GM12878 (cell line): ENCODE measurements at regions not wholly inside any gene's neighbourhood (a gene's known extent, or its start where the extent isn't known, plus 50 kb on each side); places are given as distances from the start of the nearest gene placed in this dataset.

Experiments used
- ATAC-seq: fragments of 200-7000 bp; cut with Tn5 transposase; 3 replicates; pipeline ENCODE4 v1.9.1; 2020; ENCODE audit warnings: mild to moderate bottlenecking, moderate library complexity
- BruUV-seq: library from RNA; stranded (reverse); fragments of 400-500 nt; replicated peaks from 2 replicates; lab custom pipeline; 2021; lab: Mats Ljungman, UMichigan
- CTCF ChIA-PET: fragments of 300-600 bp; sonication (Branson Sonifier 250); formaldehyde crosslinking; extraction: SDS; loops from one replicate; lab custom pipeline; 2021; ENCODE audit warnings: inconsistent platforms; lab: Yijun Ruan, JAX
- POLR2A ChIA-PET: fragments of 350-600 bp; formaldehyde crosslinking; extraction: SDS; loops from one replicate; lab custom pipeline; 2021; ENCODE audit warnings: inconsistent platforms; lab: Charles Lee
- RAD21 ChIA-PET: fragments of 300-600 bp; sonication (Branson Sonifier 250); formaldehyde crosslinking; loops from one replicate; lab custom pipeline; 2023; ENCODE audit warnings: antibody characterized with exemption; ENCODE audit not compliant: unreplicated experiment; lab: Charles Lee
- SMC1A ChIA-PET: fragments of 300-600 bp; sonication (Branson Sonifier 250); formaldehyde crosslinking; loops from one replicate; lab custom pipeline; 2023; ENCODE audit not compliant: unreplicated experiment, uncharacterized antibody; lab: Charles Lee
- DNase-seq: peaks from one replicate; pipeline ENCODE4 v3.0.0-alpha.2; 2011; ENCODE audit warnings: low read depth, low spot score
- FAIRE-seq: peaks from 3 replicates; lab custom pipeline; 2011; peaks lifted over from hg19 to GRCh38; lab: Jason Lieb, UNC
- H2AFZ ChIP-seq: 2 replicates; pipeline ENCODE4 v1.6.0; 2011; ENCODE audit warnings: low read depth, low read length, control low read depth; ENCODE audit not compliant: control insufficient read depth
- H3K27ac ChIP-seq: 2 replicates; pipeline ENCODE4 v1.5.1; 2011; ENCODE audit warnings: control low read depth; ENCODE audit not compliant: control insufficient read depth, insufficient read depth
- H3K27me3 ChIP-seq, 2 experiments: replicated peaks in 1 of 2; 2 replicates each; pipeline versions ENCODE4 v1.6.0 to v1.6.1; 2011; ENCODE audit warnings: low read length in 1 of 2; ENCODE audit not compliant: control insufficient read depth in 2 of 2, insufficient read depth in 2 of 2
- H3K36me3 ChIP-seq, 2 experiments: 2 replicates each; pipeline ENCODE4 v1.5.1; 2011; ENCODE audit warnings: low read length in 1 of 2; ENCODE audit not compliant: control insufficient read depth in 2 of 2, insufficient read depth in 2 of 2
- H3K4me1 ChIP-seq: 2 replicates; pipeline ENCODE4 v1.6.1; 2011; ENCODE audit warnings: mild to moderate bottlenecking, low read length, moderate library complexity, mixed read lengths; ENCODE audit not compliant: control insufficient read depth, insufficient read depth
- H3K4me2 ChIP-seq: 2 replicates; pipeline ENCODE4 v1.6.0; 2011; ENCODE audit warnings: control low read depth; ENCODE audit not compliant: control insufficient read depth, insufficient read depth
- H3K4me3 ChIP-seq: fragments of 200-600 bp; sonication (generic); 2 replicates; pipeline ENCODE4 v1.5.1; 2016
- H3K79me2 ChIP-seq: 2 replicates; pipeline ENCODE4 v1.6.0; 2011; ENCODE audit warnings: low read length; ENCODE audit not compliant: control insufficient read depth, insufficient read depth
- H3K9ac ChIP-seq: 2 replicates; pipeline ENCODE4 v1.8.0; 2011; ENCODE audit warnings: low read length, control low read depth, mixed read lengths; ENCODE audit not compliant: control insufficient read depth, insufficient read depth
- H3K9me3 ChIP-seq: replicated peaks from 3 replicates; pipeline ENCODE4 v1.5.1; 2011; ENCODE audit warnings: mild to moderate bottlenecking, low read length; ENCODE audit not compliant: control insufficient read depth, insufficient read depth
- H4K20me1 ChIP-seq: 2 replicates; pipeline ENCODE4 v1.6.0; 2011; ENCODE audit not compliant: control insufficient read depth, insufficient read depth
- BRCA1 ChIP-seq: IDR thresholded peaks from 2 replicates; pipeline ENCODE4 v1.6.1; 2011; ENCODE audit warnings: low read depth, low read length, improper control_type of control experiment
- ESRRA ChIP-seq: IDR thresholded peaks from 2 replicates; pipeline ENCODE4 v1.6.1; 2012; ENCODE audit warnings: mild to moderate bottlenecking, low read length, improper control_type of control experiment
- MTA2 ChIP-seq: fragments of 450-650 bp; IDR thresholded peaks from 2 replicates; pipeline ENCODE4 v1.6.1; 2016; ENCODE audit warnings: low read depth, mild to moderate bottlenecking, moderate library complexity
- SPI1 ChIP-seq: IDR thresholded peaks from 2 replicates; pipeline ENCODE4 v1.6.1; 2011; ENCODE audit warnings: low read depth, mild to moderate bottlenecking, low read length, moderate library complexity, borderline replicate concordance; ENCODE audit not compliant: insufficient read depth
- WRNIP1 ChIP-seq: IDR thresholded peaks from 2 replicates; pipeline ENCODE4 v1.6.1; 2011; ENCODE audit warnings: low read depth, low read length, improper control_type of control experiment, borderline replicate concordance
- ZNF687 ChIP-seq: fragments of 450-650 bp; IDR thresholded peaks from 2 replicates; pipeline ENCODE4 v1.6.1; 2017; ENCODE audit warnings: mild to moderate bottlenecking, moderate library complexity
- WGBS: methylation state at CpG from one replicate; pipeline ENCODE4 v1.1.6; 2016; ENCODE audit warnings: low lambda C conversion rate; ENCODE audit not compliant: insufficient replicate concordance, insufficient coverage; ENCODE audit errors: missing lambda C conversion rate; 5-methylcytosine and 5-hydroxymethylcytosine counted together
- in situ Hi-C: fragments of 300-500 bp; cut with MboI; formaldehyde crosslinking; loops from 9 replicates; pipeline ENCODE4 v1.14.3; 2018; ENCODE audit warnings: mixed read lengths
- intact Hi-C: fragments of 100-400 bp; cut with micrococcal nuclease; formaldehyde crosslinking; loops from one replicate; pipeline ENCODE4 v1.14.2; 2022; ENCODE audit not compliant: unreplicated experiment
- TF ChIP-seq, protein P1 (sequence below): fragments of 150-350 bp; IDR thresholded peaks from 2 replicates; pipeline ENCODE4 v1.6.1; 2016; ENCODE audit warnings: low read depth, low read length
- TF ChIP-seq, protein P2 (sequence below), 3 experiments: IDR thresholded peaks in 2 of 3; conservative IDR thresholded peaks in 1 of 3; 2 replicates each; pipeline ENCODE4 v1.5.1; 2011; ENCODE audit warnings: low read depth in 3 of 3, low read length in 3 of 3, mild to moderate bottlenecking in 3 of 3, control low read depth in 2 of 3, moderate library complexity in 2 of 3, inconsistent platforms in 1 of 3, mixed read lengths in 1 of 3; ENCODE audit not compliant: control insufficient read depth in 2 of 3, insufficient read depth in 1 of 3; ENCODE audit errors: extremely low read depth in 1 of 3

- DNase-seq (no peak), FAIRE-seq (no peak), ATAC-seq (no peak)
- H2AFZ ChIP-seq, result no peak overlapping the region
- H3K4me2 ChIP-seq, result no peak overlapping the region
- BruUV-seq, result no TSS peak
- ChIA-PET SMC1A (no interaction called here), POLR2A (no interaction called here), CTCF (no interaction called here), RAD21 (no interaction called here)
- H3K4me3 ChIP-seq, result no peak overlapping the region
- H3K79me2 ChIP-seq, result no peaks in the 10 kb centered on the region
- no peaks in the 10 kb centered on the region for H3K27me3 ChIP-seq
- no peak overlapping the region for H3K9ac ChIP-seq
- H3K4me1 ChIP-seq, result no peaks in the 10 kb centered on the region
- no peaks in the 10 kb centered on the region for H3K36me3 ChIP-seq
- intact Hi-C loops (loop anchor here (5.0 to 10.0 kb wide), 4 partner anchors 167 to 944 kb away; no protein-coding TSS in a partner anchor), in situ Hi-C loops (no loop called here)
- H3K9me3 ChIP-seq, result no peaks in the 10 kb centered on the region
- TF ChIP-seq SPI1, result no peak
- no peak for TF ChIP-seq ESRRA
- 70% methylated on average over 2 of the region's 2 CpGs for whole genome bisulfite sequencing
- H4K20me1 ChIP-seq, result no peaks in the 10 kb centered on the region
- no peak overlapping the region for H3K27ac ChIP-seq
Measured at GRCh38 chr5:25540628-25541027, 895.9 kb upstream of the CDH10 start.

- FAIRE-seq (no peak), ATAC-seq (no peak), DNase-seq (no peak)
- H3K4me2 ChIP-seq, result no peak overlapping the region
- intact Hi-C loops, result no loop called here
- H3K4me1 ChIP-seq, result no peaks in the 10 kb centered on the region
- H3K4me3 ChIP-seq, result no peak overlapping the region
- ChIA-PET CTCF (no interaction called here), RAD21 (no interaction called here), SMC1A (interaction anchor here (0.6 to 1.4 kb wide), 3 partner anchors 14 to 26 kb away, joined by 3 read pairs; no protein-coding TSS in a partner anchor), POLR2A (no interaction called here)
- in situ Hi-C loops, result no loop called here
- no peaks in the 10 kb centered on the region for H3K79me2 ChIP-seq
- BruUV-seq, result no TSS peak
- no peak overlapping the region for H3K9ac ChIP-seq
- H3K9me3 ChIP-seq, result no peaks in the 10 kb centered on the region
- no peaks in the 10 kb centered on the region for H3K36me3 ChIP-seq
- H2AFZ ChIP-seq, result no peak overlapping the region
- 3% methylated on average over 2 of the region's 2 CpGs for WGBS
- H3K27ac ChIP-seq, result no peak overlapping the region
- no peaks in the 10 kb centered on the region for H3K27me3 ChIP-seq
- no peaks in the 10 kb centered on the region for H4K20me1 ChIP-seq
- TF ChIP-seq, protein P1, sequence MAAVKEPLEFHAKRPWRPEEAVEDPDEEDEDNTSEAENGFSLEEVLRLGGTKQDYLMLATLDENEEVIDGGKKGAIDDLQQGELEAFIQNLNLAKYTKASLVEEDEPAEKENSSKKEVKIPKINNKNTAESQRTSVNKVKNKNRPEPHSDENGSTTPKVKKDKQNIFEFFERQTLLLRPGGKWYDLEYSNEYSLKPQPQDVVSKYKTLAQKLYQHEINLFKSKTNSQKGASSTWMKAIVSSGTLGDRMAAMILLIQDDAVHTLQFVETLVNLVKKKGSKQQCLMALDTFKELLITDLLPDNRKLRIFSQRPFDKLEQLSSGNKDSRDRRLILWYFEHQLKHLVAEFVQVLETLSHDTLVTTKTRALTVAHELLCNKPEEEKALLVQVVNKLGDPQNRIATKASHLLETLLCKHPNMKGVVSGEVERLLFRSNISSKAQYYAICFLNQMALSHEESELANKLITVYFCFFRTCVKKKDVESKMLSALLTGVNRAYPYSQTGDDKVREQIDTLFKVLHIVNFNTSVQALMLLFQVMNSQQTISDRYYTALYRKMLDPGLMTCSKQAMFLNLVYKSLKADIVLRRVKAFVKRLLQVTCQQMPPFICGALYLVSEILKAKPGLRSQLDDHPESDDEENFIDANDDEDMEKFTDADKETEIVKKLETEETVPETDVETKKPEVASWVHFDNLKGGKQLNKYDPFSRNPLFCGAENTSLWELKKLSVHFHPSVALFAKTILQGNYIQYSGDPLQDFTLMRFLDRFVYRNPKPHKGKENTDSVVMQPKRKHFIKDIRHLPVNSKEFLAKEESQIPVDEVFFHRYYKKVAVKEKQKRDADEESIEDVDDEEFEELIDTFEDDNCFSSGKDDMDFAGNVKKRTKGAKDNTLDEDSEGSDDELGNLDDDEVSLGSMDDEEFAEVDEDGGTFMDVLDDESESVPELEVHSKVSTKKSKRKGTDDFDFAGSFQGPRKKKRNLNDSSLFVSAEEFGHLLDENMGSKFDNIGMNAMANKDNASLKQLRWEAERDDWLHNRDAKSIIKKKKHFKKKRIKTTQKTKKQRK, result no peak
- TF ChIP-seq BRCA1 (no peak), MTA2 (no peak), ZNF687 (no peak), WRNIP1 (no peak)
- TF ChIP-seq, protein P2, sequence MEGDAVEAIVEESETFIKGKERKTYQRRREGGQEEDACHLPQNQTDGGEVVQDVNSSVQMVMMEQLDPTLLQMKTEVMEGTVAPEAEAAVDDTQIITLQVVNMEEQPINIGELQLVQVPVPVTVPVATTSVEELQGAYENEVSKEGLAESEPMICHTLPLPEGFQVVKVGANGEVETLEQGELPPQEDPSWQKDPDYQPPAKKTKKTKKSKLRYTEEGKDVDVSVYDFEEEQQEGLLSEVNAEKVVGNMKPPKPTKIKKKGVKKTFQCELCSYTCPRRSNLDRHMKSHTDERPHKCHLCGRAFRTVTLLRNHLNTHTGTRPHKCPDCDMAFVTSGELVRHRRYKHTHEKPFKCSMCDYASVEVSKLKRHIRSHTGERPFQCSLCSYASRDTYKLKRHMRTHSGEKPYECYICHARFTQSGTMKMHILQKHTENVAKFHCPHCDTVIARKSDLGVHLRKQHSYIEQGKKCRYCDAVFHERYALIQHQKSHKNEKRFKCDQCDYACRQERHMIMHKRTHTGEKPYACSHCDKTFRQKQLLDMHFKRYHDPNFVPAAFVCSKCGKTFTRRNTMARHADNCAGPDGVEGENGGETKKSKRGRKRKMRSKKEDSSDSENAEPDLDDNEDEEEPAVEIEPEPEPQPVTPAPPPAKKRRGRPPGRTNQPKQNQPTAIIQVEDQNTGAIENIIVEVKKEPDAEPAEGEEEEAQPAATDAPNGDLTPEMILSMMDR (IDR thresholded peaks at IDR 0.05 in 2 of 3, conservative IDR thresholded peaks at IDR 0.05 in 1 of 3; ENCODE audit: control insufficient read depth in 2 of 3, extremely low read depth in 1 of 3, insufficient read depth in 1 of 3, low read depth in 3 of 3, low read length in 3 of 3), result no peak
Measured at GRCh38 chr5:25539536-25539935, 894.8 kb upstream of the CDH10 start.
